ENCODE measurements at regions not wholly inside any gene's neighbourhood (a gene's known extent, or its start where the extent isn't known, plus 50 kb on each side); places are given as distances from the start of the nearest gene placed in this dataset.

DNA sequence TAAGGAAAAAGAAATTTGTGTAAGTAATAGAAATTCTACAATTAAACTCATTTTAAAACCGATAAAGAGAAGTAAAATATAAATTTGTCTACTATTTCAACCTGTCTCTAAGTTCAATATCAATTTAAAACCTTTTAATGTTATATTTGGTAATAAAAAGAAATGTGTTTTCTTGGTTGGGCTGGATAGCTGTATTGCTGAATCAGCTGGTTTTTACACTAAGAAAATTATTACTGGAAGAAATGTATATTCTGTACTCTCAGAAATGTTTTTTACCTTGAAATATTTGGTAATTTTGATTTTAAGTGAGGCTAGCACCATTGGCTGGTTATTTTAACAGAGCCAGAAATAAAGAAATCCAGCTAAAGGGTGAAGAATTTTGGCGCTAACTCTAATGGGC is 87.1 kb upstream of the CNTNAP4 start:
- TF ChIP-seq, protein P1, sequence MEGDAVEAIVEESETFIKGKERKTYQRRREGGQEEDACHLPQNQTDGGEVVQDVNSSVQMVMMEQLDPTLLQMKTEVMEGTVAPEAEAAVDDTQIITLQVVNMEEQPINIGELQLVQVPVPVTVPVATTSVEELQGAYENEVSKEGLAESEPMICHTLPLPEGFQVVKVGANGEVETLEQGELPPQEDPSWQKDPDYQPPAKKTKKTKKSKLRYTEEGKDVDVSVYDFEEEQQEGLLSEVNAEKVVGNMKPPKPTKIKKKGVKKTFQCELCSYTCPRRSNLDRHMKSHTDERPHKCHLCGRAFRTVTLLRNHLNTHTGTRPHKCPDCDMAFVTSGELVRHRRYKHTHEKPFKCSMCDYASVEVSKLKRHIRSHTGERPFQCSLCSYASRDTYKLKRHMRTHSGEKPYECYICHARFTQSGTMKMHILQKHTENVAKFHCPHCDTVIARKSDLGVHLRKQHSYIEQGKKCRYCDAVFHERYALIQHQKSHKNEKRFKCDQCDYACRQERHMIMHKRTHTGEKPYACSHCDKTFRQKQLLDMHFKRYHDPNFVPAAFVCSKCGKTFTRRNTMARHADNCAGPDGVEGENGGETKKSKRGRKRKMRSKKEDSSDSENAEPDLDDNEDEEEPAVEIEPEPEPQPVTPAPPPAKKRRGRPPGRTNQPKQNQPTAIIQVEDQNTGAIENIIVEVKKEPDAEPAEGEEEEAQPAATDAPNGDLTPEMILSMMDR (IDR thresholded peaks at IDR 0.05), result no peak
- TF ChIP-seq POLR2A (IDR thresholded peaks at IDR 0.05) (no peak), POLR2AphosphoS5 (IDR thresholded peaks at IDR 0.05) (no peak), EP300 (IDR thresholded peaks at IDR 0.05; ENCODE audit: low read depth) (no peak)
